ENCODE measurements at regions not wholly inside any gene's neighbourhood (a gene's known extent, or its start where the extent isn't known, plus 50 kb on each side); places are given as distances from the start of the nearest gene placed in this dataset.
"Not testable (repeated sequence)": the region's sequence is repeated elsewhere in the genome, so short reads cannot be mapped to it uniquely, and the experiment has no call there.

DNA sequence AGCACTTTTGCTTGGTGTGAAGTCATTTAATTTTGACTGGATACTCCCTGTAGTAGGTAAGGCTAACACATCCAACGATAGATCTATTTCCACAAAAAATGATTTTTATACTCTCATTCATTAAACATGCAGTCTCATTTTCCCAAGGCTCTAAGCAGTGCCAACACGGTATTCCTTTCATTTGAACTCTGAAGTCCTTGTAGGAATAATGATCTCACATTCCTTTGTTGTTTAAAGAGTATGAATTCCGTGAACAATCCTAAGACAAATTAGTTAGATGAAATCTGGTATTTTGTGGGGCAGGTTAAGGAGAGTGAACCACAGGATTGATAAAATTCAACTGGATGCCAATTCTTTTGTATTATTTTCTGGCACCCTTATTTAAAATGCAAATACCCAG, 66.6 kb downstream of the LACC1 start:
- DNase-seq: no peak

DNA sequence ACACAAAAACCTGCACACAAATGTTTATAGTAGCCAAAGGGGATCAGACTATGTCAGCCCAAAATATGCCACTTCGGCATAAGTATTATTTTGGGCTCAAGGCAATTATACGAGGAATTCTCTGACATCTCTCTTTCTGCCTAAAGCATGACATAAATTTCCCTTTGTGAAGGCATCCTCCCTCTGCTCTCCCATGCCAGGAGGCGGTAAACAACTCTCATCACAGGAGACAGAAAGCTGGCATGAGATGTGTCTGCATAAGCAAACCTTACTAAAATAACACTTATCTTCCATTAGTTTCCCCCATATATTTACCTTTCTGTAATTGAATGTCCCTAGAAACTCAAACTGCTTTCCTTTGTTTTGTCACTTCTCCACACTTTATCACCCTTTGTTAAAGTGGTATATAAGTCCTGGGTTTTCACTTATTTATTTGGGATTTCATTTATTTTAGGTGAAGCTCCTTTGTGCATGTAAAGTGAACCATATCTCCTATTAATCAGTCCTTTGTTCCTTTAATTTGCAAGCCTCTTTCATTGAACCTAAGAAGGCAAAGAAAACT, 68.3 kb downstream of the LACC1 start:
- no peak for DNase-seq

- DNase-seq: no peak
Measured at GRCh38 chr13:43953370-43953769, 73.7 kb downstream of the LACC1 start.

GRCh38 chr13:43956975-43957374, 77.3 kb downstream of the LACC1 start:
- not testable (repeated sequence) for DNase-seq

- DNase-seq: no peak
Measured at GRCh38 chr13:43959291-43959690, 79.6 kb downstream of the LACC1 start.

GRCh38 chr13:43961909-43962308, 82.2 kb downstream of the LACC1 start:
- no peak for DNase-seq

GRCh38 chr13:43963726-43964125, 84.0 kb downstream of the LACC1 start:
- DNase-seq: no peak

- no peak for DNase-seq
Measured at GRCh38 chr13:43964698-43965458, 85.2 kb downstream of the LACC1 start.

DNA sequence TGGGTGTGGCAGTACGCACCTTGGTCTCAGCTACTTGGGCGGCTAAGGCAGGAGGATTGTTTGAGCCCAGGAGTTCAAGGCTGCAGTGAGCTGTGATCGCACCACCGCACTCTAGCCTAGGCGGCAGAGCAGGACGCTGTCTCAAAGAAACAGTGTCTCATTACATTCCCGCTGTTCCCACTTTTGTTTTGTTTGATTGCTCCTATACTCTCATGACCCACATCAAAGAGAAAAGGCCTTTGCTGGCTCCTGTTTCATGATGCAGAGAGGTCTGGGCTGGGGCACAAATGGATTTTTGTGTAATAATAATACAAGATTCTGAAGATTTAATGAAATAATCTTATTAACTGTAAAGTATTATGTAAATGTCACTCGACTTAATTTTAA, 85.7 kb downstream of the LACC1 start:
- no peak for DNase-seq

- not testable (repeated sequence) for DNase-seq
Measured at GRCh38 chr13:43968251-43968942, 88.7 kb downstream of the LACC1 start.

GRCh38 chr13:43968943-43969690, 89.4 kb downstream of the LACC1 start:
- not testable (repeated sequence) for DNase-seq

DNA sequence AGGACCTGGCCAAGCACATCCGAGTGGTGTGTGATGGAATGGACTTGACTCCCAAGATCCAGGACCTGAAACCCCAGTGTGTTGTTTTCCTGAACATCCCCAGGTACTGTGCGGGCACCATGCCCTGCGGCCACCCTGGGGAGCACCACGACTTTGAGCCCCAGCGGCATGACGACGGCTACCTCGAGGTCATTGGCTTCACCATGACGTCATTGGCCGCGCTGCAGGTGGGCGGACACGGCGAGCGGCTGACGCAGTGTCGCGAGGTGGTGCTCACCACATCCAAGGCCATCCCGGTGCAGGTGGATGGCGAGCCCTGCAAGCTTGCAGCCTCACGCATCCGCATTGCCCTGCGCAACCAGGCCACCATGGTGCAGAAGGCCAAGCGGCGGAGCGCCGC, 90.2 kb downstream of the LACC1 start:
- DNase-seq: not testable (repeated sequence)

DNA sequence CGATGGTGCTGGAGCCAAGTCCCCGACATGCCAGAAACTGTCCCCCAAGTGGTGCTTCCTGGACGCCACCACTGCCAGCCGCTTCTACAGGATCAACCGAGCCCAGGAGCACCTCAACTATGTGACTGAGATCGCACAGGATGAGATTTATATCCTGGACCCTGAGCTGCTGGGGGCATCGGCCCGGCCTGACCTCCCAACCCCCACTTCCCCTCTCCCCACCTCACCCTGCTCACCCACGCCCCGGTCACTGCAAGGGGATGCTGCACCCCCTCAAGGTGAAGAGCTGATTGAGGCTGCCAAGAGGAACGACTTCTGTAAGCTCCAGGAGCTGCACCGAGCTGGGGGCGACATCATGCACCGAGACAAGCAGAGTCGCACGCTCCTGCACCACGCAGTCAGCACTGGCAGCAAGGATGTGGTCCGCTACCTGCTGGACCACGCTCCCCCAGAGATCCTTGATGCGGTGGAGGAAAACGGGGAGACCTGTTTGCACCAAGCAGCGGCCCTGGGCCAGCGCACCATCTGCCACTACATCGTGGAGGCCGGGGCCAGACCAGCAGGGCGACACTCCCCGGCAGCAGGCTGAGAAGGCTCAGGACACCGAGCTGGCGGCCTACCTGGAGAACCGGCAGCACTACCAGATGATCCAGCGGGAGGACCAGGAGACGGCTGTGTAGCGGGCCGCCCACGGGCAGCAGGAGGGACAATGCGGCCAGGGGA, 91.0 kb downstream of the LACC1 start:
- not testable (repeated sequence) for DNase-seq

- DNase-seq: not testable (repeated sequence)
Measured at GRCh38 chr13:43971324-43971723, 91.6 kb downstream of the LACC1 start.

GRCh38 chr13:43977911-43978310, 98.2 kb downstream of the LACC1 start:
- no peak for DNase-seq

DNA sequence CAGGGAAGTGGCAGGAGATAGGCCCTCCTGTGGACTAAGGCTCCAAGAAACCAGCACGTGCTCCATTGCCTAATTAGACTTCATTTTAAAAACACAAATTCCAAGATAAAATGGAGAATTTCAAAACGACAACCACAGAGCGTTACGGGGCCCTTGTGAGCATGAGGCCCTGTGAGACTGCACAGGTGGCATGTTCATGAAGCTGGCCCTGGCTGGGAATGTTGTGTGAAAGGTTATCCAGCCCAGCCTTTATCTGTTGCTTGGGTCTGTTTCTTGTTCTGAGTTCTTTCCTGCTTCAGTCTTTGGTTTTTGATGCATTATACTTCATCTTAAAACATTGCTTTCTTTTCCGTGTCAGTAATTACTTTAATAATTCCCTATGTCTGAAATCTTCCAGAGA, 99.0 kb downstream of the LACC1 start:
- DNase-seq: no peak

- no peak for DNase-seq
Measured at GRCh38 chr13:43979492-43979891, 99.8 kb downstream of the LACC1 start.

GRCh38 chr13:43980587-43980986, 100.9 kb downstream of the LACC1 start:
- DNase-seq: no peak

GRCh38 chr13:43981091-43981490, 101.4 kb downstream of the LACC1 start:
- no peak for DNase-seq

GRCh38 chr13:43981512-43982301, 102.0 kb downstream of the LACC1 start:
- no peak for DNase-seq

DNA sequence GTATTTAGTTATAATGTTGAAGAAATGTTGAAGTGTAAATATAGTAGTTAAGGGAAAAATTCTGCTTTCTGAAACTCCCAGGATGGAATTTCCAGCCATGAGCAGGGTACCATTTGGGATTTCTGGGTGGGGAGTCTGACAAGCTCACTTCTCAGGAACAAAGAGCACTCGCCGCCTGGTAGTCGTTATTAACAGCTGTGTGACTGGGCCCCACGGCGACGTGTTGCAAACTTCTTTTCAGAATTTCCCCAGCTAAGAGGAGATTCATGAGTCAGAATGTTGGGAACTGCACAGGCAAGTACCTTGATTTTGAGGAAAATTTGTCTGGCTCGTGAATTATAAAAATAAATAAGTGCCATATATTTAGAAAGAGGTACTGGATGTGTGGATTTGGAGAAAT, 103.7 kb downstream of the LACC1 start:
- no peak for DNase-seq

GRCh38 chr13:43984292-43984691, 104.6 kb downstream of the LACC1 start:
- DNase-seq: no peak
